ENCODE measurements at regions not wholly inside any gene's neighbourhood (a gene's known extent, or its start where the extent isn't known, plus 50 kb on each side); places are given as distances from the start of the nearest gene placed in this dataset.

- Histone ChIP-seq H3K4me1 (ENCODE audit: insufficient read depth, low read length) (no peaks in the 10 kb centered on the region), H3K9ac (ENCODE audit: insufficient read depth, low read depth, low read length) (no peak overlapping the region), H3K27ac (ENCODE audit: extremely low read length, insufficient read depth, low read length) (no peak overlapping the region), H3K4me2 (ENCODE audit: low read depth, low read length) (no peak overlapping the region), H3K79me2 (ENCODE audit: insufficient read depth, low read length) (no peaks in the 10 kb centered on the region), H3K9me3 (ENCODE audit: low read length) (no peaks in the 10 kb centered on the region), H4K20me1 (ENCODE audit: insufficient read depth, low read length) (no peaks in the 10 kb centered on the region), H2AFZ (ENCODE audit: low read length) (no peak overlapping the region), H3K27me3 (ENCODE audit: control insufficient read depth in 1 of 2, insufficient read depth in 2 of 2, low read length in 2 of 2) (no peaks in the 10 kb centered on the region), H3K36me3 (replicated peaks in 1 of 2; ENCODE audit: control insufficient read depth in 1 of 2, insufficient read depth in 2 of 2, low read length in 2 of 2) (no peaks in the 10 kb centered on the region), H3K4me3 (replicated peaks in 1 of 3; ENCODE audit: insufficient read depth in 1 of 3, low read depth in 2 of 3, low read length in 3 of 3) (no peak overlapping the region)
- ChIA-PET CTCF (ENCODE audit: low intra/inter-chr PET ratio, low total read pairs) (no interaction called here), POLR2A (no interaction called here)
- BruUV-seq (replicated peaks) = no TSS peak
- intact Hi-C loops (cut with micrococcal nuclease; ENCODE audit: unreplicated experiment) = no loop called here
- FAIRE-seq (no peak), ATAC-seq (no peak), DNase-seq (ENCODE audit: low spot score) (no peak)
- no peak for TF ChIP-seq FOSL1 (CRISPR knock-in tag; IDR thresholded peaks at IDR 0.05; ENCODE audit: borderline replicate concordance)
- TF ChIP-seq NFIB (CRISPR knock-in tag; IDR thresholded peaks at IDR 0.05; ENCODE audit: borderline replicate concordance) = no peak
- no peak for TF ChIP-seq REXO4 (CRISPR knock-in tag; IDR thresholded peaks at IDR 0.05; ENCODE audit: borderline replicate concordance)
- no peak for TF ChIP-seq E2F1 (CRISPR knock-in tag; IDR thresholded peaks at IDR 0.05)
- TF ChIP-seq ZNF510 (CRISPR knock-in tag; IDR thresholded peaks at IDR 0.05; ENCODE audit: low read depth) = no peak
- TF ChIP-seq TOPORS (CRISPR knock-in tag; IDR thresholded peaks at IDR 0.05) = no peak
- TF ChIP-seq ZNF12 (CRISPR knock-in tag; IDR thresholded peaks at IDR 0.05) = no peak
- no peak for TF ChIP-seq ZNF556 (CRISPR knock-in tag; IDR thresholded peaks at IDR 0.05; ENCODE audit: borderline replicate concordance)
- TF ChIP-seq TCF7 (IDR thresholded peaks at IDR 0.05; ENCODE audit: low read depth) = no peak
- no peak for TF ChIP-seq ZSCAN22 (CRISPR knock-in tag; IDR thresholded peaks at IDR 0.05)
- TF ChIP-seq ZNF629 (CRISPR knock-in tag; conservative IDR thresholded peaks at IDR 0.05) = no peak
- TF ChIP-seq KLF16 (CRISPR knock-in tag; IDR thresholded peaks at IDR 0.05) = no peak
- TF ChIP-seq ZBTB20 (CRISPR knock-in tag; IDR thresholded peaks at IDR 0.05; ENCODE audit: borderline replicate concordance, low read depth) = no peak
- no peak for TF ChIP-seq ZSCAN5A (CRISPR knock-in tag; IDR thresholded peaks at IDR 0.05; ENCODE audit: borderline replicate concordance)
- TF ChIP-seq RELA (CRISPR knock-in tag; IDR thresholded peaks at IDR 0.05) = no peak
- no peak for TF ChIP-seq RNF2 (conservative IDR thresholded peaks at IDR 0.05; ENCODE audit: low read depth)
- in situ Hi-C loops (cut with HindIII; ENCODE audit: extremely low pct_ligation_motif_present, low pct_unique_long_range_greater_than_20kb) = no loop called here
- 0% methylated on average over 2 of the region's 7 CpGs for WGBS (ENCODE audit: low lambda C conversion rate)
Measured at GRCh38 chr16:6031567-6031966, 934.0 kb upstream of the EEF2KMT start.

Data from HepG2 (cell line).